ENCODE measurements at regions not wholly inside any gene's neighbourhood (a gene's known extent, or its start where the extent isn't known, plus 50 kb on each side); places are given as distances from the start of the nearest gene placed in this dataset.

DNA sequence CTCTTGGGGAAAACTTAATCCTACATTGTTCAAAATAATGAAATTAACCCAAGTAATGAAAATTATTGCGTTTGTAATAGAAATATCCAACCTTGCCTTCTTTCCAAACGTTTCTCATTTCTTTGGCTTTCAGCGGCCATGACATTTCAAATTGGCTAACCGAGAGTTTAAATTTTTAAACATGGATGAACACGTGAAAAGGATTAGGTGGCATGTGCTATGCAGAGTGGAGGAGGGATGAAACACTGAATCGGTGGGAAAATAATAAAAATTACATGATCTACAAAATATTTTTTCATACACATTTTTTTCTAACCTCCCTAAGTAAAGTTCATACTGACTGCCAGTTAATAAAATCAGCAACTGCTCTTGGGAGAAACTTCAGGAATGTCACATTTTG lies 728.4 kb upstream of the PKDCC start:
- TF ChIP-seq, protein P1, sequence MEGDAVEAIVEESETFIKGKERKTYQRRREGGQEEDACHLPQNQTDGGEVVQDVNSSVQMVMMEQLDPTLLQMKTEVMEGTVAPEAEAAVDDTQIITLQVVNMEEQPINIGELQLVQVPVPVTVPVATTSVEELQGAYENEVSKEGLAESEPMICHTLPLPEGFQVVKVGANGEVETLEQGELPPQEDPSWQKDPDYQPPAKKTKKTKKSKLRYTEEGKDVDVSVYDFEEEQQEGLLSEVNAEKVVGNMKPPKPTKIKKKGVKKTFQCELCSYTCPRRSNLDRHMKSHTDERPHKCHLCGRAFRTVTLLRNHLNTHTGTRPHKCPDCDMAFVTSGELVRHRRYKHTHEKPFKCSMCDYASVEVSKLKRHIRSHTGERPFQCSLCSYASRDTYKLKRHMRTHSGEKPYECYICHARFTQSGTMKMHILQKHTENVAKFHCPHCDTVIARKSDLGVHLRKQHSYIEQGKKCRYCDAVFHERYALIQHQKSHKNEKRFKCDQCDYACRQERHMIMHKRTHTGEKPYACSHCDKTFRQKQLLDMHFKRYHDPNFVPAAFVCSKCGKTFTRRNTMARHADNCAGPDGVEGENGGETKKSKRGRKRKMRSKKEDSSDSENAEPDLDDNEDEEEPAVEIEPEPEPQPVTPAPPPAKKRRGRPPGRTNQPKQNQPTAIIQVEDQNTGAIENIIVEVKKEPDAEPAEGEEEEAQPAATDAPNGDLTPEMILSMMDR (conservative IDR thresholded peaks at IDR 0.05 in 1 of 2, IDR thresholded peaks at IDR 0.05 in 1 of 2; ENCODE audit: low read depth in 1 of 2, low read length in 2 of 2), result no peak
- no peak for TF ChIP-seq EZH2 (IDR thresholded peaks at IDR 0.05; ENCODE audit: low read length, missing control alignments)

Data from fibroblast of lung (primary cell).